ENCODE measurements at regions not wholly inside any gene's neighbourhood (a gene's known extent, or its start where the extent isn't known, plus 50 kb on each side); places are given as distances from the start of the nearest gene placed in this dataset.
"Not testable (repeated sequence)": the region's sequence is repeated elsewhere in the genome, so short reads cannot be mapped to it uniquely, and the experiment has no call there.

GRCh38 chr21:19440792-19441655, 1037.4 kb upstream of the TMPRSS15 start:
- DNase-seq: no peak

- no peak for DNase-seq
These were observed 1054.7 kb upstream of the TMPRSS15 start for GRCh38 chr21:19458295-19458694.

GRCh38 chr21:19461481-19462205, 1058.1 kb upstream of the TMPRSS15 start:
- no peak for DNase-seq

GRCh38 chr21:19463966-19464365, 1060.4 kb upstream of the TMPRSS15 start:
- DNase-seq: no peak

- no peak for DNase-seq
These were observed 1065.6 kb upstream of the TMPRSS15 start for GRCh38 chr21:19468991-19469715.

- DNase-seq: no peak
These were observed 1071.9 kb upstream of the TMPRSS15 start for GRCh38 chr21:19475525-19475924.

GRCh38 chr21:19489930-19490329, 1086.3 kb upstream of the TMPRSS15 start:
- DNase-seq: no peak

- no peak for DNase-seq
These were observed 1086.9 kb upstream of the TMPRSS15 start for GRCh38 chr21:19490481-19490880.

GRCh38 chr21:19493437-19494241, 1090.1 kb upstream of the TMPRSS15 start:
- DNase-seq: not testable (repeated sequence)

- no peak for DNase-seq
These were observed 1097.5 kb upstream of the TMPRSS15 start for GRCh38 chr21:19501115-19501514.

- no peak for DNase-seq
These were observed 1104.2 kb upstream of the TMPRSS15 start for GRCh38 chr21:19507682-19508260.

GRCh38 chr21:19508442-19508841, 1104.9 kb upstream of the TMPRSS15 start:
- no peak for DNase-seq

- DNase-seq: no peak
These were observed 1105.3 kb upstream of the TMPRSS15 start for GRCh38 chr21:19508844-19509243.

- DNase-seq: no peak
These were observed 1106.5 kb upstream of the TMPRSS15 start for GRCh38 chr21:19510057-19510456.

GRCh38 chr21:19510653-19511052, 1107.1 kb upstream of the TMPRSS15 start:
- DNase-seq: no peak

- no peak for DNase-seq
These were observed 1118.8 kb upstream of the TMPRSS15 start for GRCh38 chr21:19522381-19522780.

- no peak for DNase-seq
These were observed 1119.5 kb upstream of the TMPRSS15 start for GRCh38 chr21:19523061-19523460.

GRCh38 chr21:19523746-19524145, 1120.2 kb upstream of the TMPRSS15 start:
- no peak for DNase-seq

- DNase-seq: no peak
These were observed 1125.4 kb upstream of the TMPRSS15 start for GRCh38 chr21:19529031-19529430.

- DNase-seq: no peak
These were observed 1131.8 kb upstream of the TMPRSS15 start for GRCh38 chr21:19535356-19535755.

GRCh38 chr21:19537116-19537515, 1133.5 kb upstream of the TMPRSS15 start:
- no peak for DNase-seq

- DNase-seq: no peak
These were observed 1136.7 kb upstream of the TMPRSS15 start for GRCh38 chr21:19540287-19540686.

Data from NCI-H1436 (cell line).